ENCODE measurements at regions not wholly inside any gene's neighbourhood (a gene's known extent, or its start where the extent isn't known, plus 50 kb on each side); places are given as distances from the start of the nearest gene placed in this dataset.
A peak's percentile ranks its signal among the peaks of the same experiment; 100 is the strongest.
"Not testable (repeated sequence)": the region's sequence is repeated elsewhere in the genome, so short reads cannot be mapped to it uniquely, and the experiment has no call there.

- no peak for DNase-seq
Observed at GRCh38 chr6:128586095-128586494, 65.7 kb upstream of the PTPRK start.

- no peak for DNase-seq
Observed at GRCh38 chr6:128580224-128581110, 60.1 kb upstream of the PTPRK start.

- not testable (repeated sequence) for DNase-seq
Observed at GRCh38 chr6:128575254-128575653, 54.9 kb upstream of the PTPRK start.

GRCh38 chr6:128574402-128574801 is 54.0 kb upstream of the PTPRK start:
- no peak for DNase-seq

GRCh38 chr6:128573036-128573435 is 52.6 kb upstream of the PTPRK start:
- no peak for DNase-seq

GRCh38 chr6:128572294-128572693 is 51.9 kb upstream of the PTPRK start:
- no peak for DNase-seq

GRCh38 chr6:128570680-128571063 is 50.3 kb upstream of the PTPRK start:
- no peak for DNase-seq

GRCh38 chr6:128569732-128570679 is 49.6 kb upstream of the PTPRK start:
- peak; percentile 11 for DNase-seq

Measured in hindlimb muscle (tissue), 1 donor.